Hypothalamus (tissue), 51 donors: ENCODE measurements at regions not wholly inside any gene's neighbourhood (a gene's known extent, or its start where the extent isn't known, plus 50 kb on each side); places are given as distances from the start of the nearest gene placed in this dataset.
"Not testable (repeated sequence)": the region's sequence is repeated elsewhere in the genome, so short reads cannot be mapped to it uniquely, and the experiment has no call there.

Source experiments
- DNase-seq, 51 donors: peaks; one replicate each; lab custom pipeline; 2025; lab: John Stamatoyannopoulos, UW

GRCh38 chrX:109782994-109783700 lies 50.1 kb upstream of the ACSL4 start:
- DNase-seq = no peak

- DNase-seq = no peak
Measured at GRCh38 chrX:109783701-109784079, 50.6 kb upstream of the ACSL4 start.

- DNase-seq = no peak
Measured at GRCh38 chrX:109785053-109785452, 52.0 kb upstream of the ACSL4 start.

- DNase-seq = not testable (repeated sequence)
Measured at GRCh38 chrX:109790511-109790910, 57.5 kb upstream of the ACSL4 start.

- DNase-seq = no peak
Measured at GRCh38 chrX:109793191-109793590, 60.1 kb upstream of the ACSL4 start.

GRCh38 chrX:109795682-109796081 lies 62.6 kb upstream of the ACSL4 start:
- DNase-seq = no peak

- DNase-seq = no peak
Measured at GRCh38 chrX:109797311-109797975, 64.4 kb upstream of the ACSL4 start.

- no peak for DNase-seq
Measured at GRCh38 chrX:109812236-109812635, 79.2 kb upstream of the ACSL4 start.

GRCh38 chrX:109813236-109813635 lies 80.2 kb upstream of the ACSL4 start:
- no peak for DNase-seq

GRCh38 chrX:109818976-109819375 lies 85.9 kb upstream of the ACSL4 start:
- DNase-seq = no peak

- no peak for DNase-seq
Measured at GRCh38 chrX:109822861-109823260, 89.8 kb upstream of the ACSL4 start.

- no peak for DNase-seq
Measured at GRCh38 chrX:109826954-109827708, 94.1 kb upstream of the ACSL4 start.

- DNase-seq = no peak
Measured at GRCh38 chrX:109827772-109828171, 94.7 kb upstream of the ACSL4 start.

- DNase-seq = no peak
Measured at GRCh38 chrX:109830157-109830703, 97.2 kb upstream of the ACSL4 start.

- DNase-seq = no peak
Measured at GRCh38 chrX:109830704-109831206, 97.7 kb upstream of the ACSL4 start.

- no peak for DNase-seq
Measured at GRCh38 chrX:109831326-109831985, 98.4 kb upstream of the ACSL4 start.

GRCh38 chrX:109839694-109840567 lies 106.9 kb upstream of the ACSL4 start:
- DNase-seq = peak in 1 of 51 donors; percentile 2

- peak in 10 of 51 donors; percentile 0 to 41 (median 2) for DNase-seq
Measured at GRCh38 chrX:109840585-109840984, 107.5 kb upstream of the ACSL4 start.

- DNase-seq = no peak
Measured at GRCh38 chrX:109841257-109841656, 108.2 kb upstream of the ACSL4 start.
